CD1c-positive myeloid dendritic cell (primary cell): ENCODE measurements at regions not wholly inside any gene's neighbourhood (a gene's known extent, or its start where the extent isn't known, plus 50 kb on each side); places are given as distances from the start of the nearest gene placed in this dataset.

ENCODE experiments used
- DNase-seq: peaks from one replicate; pipeline ENCODE4 v3.0.0-alpha.2; 2016; ENCODE audit errors: extremely low spot score

DNA sequence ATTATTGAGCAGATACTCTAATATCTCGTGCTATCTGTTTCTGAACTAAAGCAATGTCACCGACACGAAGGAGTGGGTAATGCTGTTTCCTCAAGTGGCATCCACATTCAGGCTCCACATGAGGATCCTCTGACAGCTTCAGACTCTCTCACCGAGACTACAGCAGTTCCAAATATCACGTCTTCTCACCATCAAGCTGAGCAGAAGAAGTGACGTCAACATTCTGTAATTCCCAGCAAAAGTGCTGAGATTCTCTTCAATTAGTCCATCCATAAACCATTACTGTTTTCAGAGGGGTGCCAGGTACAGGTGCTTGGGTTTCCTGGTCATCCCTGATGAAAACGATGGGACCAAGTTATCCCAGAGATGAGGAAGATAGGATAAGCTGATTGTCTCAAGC lies 110.0 kb upstream of the DACH1 start:
- DNase-seq, result no peak

DNA sequence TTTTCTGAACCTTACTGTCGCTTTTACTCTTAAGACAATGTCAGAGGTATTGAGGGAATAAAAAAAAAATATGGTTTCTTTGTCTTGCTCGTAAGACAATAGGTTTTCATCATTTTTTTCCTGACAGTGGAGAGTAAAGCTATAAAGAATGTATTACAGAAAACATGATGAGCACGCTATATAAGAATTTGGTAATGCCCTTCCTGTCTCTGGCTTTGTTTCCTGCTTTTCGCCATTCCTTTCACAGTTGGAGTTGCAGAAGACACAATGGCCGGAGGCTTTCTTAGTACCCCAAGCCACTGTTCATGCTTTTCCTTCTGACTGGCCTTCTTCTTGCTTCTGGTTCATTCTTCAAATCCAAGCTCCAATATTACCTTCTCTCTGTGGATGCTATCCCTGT lies 101.0 kb upstream of the DACH1 start:
- DNase-seq, result no peak

DNA sequence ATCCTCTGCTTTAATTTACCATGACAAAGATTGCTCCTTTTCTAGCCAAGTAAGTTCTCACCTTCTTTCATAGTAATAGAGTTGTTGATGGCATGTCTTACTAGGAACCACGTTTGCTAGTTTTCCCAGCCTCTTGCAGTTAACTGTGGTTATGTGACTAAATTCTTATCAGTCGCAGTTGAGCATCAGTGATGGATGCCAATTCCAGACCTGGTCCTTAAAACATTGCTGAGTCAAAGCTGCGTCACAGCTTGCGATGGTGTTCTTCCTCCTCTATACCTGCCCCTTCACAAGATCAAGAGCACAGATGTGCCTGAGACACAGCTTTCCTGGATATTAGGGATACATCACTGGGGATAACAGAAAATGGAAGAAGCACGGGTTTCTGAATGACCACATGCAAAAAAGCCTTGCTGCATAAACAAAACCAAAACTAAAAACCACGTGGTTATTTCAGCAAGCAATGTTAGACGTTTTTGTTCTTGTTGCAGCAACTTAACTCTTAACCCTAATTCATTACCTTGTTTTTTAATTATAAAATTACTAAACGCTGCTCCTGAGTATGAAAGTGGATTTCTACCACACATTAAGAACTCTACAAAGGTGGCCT lies 97.6 kb upstream of the DACH1 start:
- no peak for DNase-seq

DNA sequence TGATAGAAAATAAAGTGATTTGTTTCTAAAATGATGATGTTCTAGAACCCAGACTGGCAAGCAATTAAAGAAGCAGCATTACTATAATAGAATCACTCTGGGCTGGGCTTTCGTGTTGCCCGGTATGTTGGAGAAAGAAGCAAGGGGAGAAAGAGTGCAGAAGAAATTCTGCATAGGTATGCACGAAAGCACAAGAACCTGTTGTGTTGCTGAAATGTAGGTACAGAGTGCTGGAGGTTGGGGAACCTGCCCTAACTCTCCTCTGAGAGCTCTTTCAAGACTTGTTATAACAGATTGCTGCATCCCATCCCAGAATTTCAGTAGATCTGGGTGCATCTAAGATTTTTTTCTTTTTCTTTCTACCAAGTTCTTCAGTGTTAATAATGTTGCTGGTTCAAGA lies 95.7 kb upstream of the DACH1 start:
- no peak for DNase-seq

DNA sequence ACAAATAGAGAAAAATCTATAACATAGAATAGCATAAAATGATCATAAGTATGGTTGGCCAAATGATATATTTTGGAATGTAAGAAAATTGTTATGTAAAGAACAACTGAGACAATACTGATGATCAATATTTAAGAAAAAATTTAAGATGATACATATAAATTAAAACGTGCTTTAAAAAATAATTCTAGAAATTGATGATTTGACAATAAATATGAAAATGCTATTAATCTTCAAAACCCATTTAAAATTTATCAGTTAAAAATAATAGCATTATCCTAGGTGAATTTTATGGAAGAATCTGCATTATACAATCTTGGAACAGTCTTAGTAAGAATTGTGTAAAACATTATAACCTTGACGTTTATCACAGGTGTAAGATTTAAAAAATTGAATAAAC lies 95.1 kb upstream of the DACH1 start:
- no peak for DNase-seq

DNA sequence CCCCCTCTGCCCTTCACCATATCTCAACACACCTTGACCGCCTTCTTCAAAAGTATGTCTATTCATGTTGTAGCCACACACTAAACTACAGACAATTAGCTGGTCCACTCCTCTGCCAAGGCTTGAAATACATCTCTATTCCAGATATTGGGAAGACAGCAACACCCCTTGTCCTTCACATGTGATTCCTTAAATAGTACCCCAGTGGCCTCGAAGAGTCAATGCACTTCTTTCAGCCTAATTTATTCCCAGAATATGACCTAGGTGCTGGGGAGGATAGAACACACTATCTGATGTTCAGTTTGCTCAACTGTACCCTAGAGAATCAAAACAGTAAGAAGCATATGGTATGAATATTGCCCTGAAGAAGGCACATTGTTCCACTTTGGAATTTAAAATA lies 82.4 kb upstream of the DACH1 start:
- DNase-seq, result no peak

DNA sequence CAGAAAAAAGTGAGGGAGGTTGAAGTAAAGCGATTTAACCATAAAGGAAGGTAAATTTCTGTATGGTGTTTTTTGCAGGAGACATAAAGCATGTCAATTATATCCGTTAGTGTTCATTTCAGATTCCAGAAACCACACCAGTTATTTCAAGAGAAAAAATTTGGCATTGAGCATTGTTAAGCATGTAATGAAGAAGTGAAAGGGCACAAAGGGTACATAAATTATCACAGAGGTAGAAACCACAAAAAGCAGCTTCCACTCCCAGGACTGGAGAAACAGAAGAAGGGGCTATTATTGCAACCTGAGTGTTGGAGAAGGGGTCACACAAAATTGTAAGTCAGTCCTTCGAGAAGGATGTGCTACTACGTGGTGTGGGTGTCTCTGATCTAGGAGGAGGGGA lies 72.2 kb upstream of the DACH1 start:
- no peak for DNase-seq

DNA sequence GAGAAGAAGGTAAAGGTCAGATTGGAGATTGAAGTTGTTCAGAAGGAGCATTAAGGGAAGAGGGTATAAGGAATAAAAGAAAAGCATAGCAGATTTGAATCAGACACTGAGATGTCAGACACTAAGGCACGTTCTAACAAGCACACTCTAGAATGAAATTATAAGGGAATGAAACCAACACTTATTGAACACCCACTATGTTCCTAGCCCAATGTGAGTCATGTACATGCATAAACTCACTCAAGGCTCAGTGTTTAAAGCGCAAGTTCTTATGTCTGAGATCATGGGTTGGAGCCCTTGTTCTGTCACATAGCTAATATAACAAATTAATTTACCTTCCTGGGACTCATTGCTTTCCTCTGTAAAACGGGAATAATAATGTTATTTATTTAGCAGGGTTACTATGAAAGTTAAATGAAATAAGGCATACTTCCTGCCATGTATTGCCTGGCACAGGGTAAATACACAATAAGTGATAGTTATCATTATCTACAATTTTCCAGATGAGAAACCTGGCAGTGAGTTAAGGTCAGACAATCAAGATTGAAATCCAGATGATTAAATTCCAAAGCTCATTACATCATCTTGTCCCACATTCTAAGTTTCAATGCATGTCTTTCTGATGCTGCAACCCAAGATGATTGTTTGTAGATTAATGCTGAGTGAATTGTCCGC lies 68.3 kb upstream of the DACH1 start:
- DNase-seq, result no peak

DNA sequence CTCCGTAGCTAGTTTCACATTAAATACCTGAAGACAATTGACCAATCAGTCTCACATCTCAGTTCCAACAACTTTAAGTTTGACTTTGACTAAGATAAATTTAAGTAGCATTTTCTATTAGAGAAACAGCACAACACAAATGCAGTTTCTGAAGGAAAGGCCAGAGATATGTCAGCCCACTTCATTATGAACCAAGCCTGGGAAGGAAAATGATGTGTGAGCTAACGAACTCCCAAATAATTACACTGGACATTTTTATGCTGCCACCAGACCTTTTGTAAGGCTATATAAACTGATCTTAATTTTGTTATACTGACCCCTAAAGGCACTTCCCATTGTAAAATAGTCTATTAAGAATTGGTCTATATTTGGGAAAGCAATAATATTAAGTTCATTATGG lies 57.9 kb upstream of the DACH1 start:
- no peak for DNase-seq

DNA sequence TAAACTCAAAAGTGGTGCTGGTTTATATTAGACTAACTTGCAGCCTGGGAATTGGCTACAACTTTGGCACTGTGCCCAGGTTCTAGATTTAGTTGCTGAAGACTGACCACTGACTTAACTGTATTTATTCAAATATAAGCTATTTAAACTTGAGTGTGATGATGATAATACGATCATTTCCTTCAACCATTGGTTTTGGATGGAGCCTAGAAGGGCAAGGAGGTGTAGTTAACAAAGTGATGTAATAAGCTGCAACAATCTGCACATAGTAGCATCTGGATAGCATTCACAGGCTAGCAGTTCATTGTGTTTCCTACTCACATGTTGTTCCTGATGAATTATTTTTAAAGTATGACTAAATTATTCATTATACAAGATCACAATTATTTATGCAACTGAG lies 55.2 kb upstream of the DACH1 start:
- no peak for DNase-seq
